Breast epithelium (tissue), 4 donors: ENCODE measurements at regions not wholly inside any gene's neighbourhood (a gene's known extent, or its start where the extent isn't known, plus 50 kb on each side); places are given as distances from the start of the nearest gene placed in this dataset.

Source experiments
- DNase-seq, 2 donors: peaks; one replicate each; pipeline ENCODE4 v3.0.0-alpha.2; 2019; ENCODE audit warnings: low spot score in 2 of 2
- H3K27ac ChIP-seq, 2 donors: fragments of 200-600 bp; sonication (generic) in 1 of 2; one replicate each; pipeline ENCODE4 v1.5.1; 2016 to 2019; ENCODE audit warnings: mild to moderate bottlenecking in 1 of 2
- H3K27me3 ChIP-seq, 2 donors: fragments of 200-600 bp; sonication (generic) in 1 of 2; one replicate each; pipeline versions ENCODE4 v1.5.1 to v1.6.0; 2017 to 2019; ENCODE audit warnings: control low read depth in 1 of 2, mild to moderate bottlenecking in 1 of 2
- H3K36me3 ChIP-seq: fragments of 200-600 bp; one replicate; pipeline ENCODE4 v1.5.1; 2019
- H3K4me1 ChIP-seq, 2 donors: fragments of 200-600 bp; sonication (generic); one replicate each; pipeline ENCODE4 v1.5.1; 2016 to 2019; ENCODE audit warnings: control low read depth in 1 of 2
- H3K4me3 ChIP-seq, 3 donors: fragments of 200-600 bp; sonication (generic); 1 replicate in 2 of 3; 2 replicates in 1 of 3; pipeline ENCODE4 v1.5.1; 2016 to 2019; ENCODE audit warnings: mild to moderate bottlenecking in 3 of 3, moderate library complexity in 2 of 3
- H3K9me3 ChIP-seq, 2 donors: fragments of 200-600 bp; sonication (generic) in 1 of 2; one replicate each; pipeline ENCODE4 v1.5.1; 2016 to 2019; ENCODE audit warnings: control low read depth in 1 of 2
- POLR2A ChIP-seq: fragments of 450-650 bp; IDR thresholded peaks from one replicate; pipeline ENCODE4 v1.6.1; 2016; ENCODE audit warnings: antibody characterized with exemption, mild to moderate bottlenecking, moderate library complexity
- POLR2AphosphoS5 ChIP-seq, 3 donors: sonication (generic); formaldehyde crosslinking; IDR thresholded peaks; one replicate each; pipeline ENCODE4 v1.6.1; 2017; ENCODE audit warnings: antibody characterized with exemption in 3 of 3
- intact Hi-C: fragments of 100-400 bp; cut with DNase I; formaldehyde crosslinking; loops from one replicate; pipeline ENCODE4 v1.15.1; 2023; ENCODE audit warnings: low total_unique reads
- TF ChIP-seq, protein P1 (sequence below), 3 donors: fragments of 450-650 bp; IDR thresholded peaks; one replicate each; pipeline ENCODE4 v1.5.1; 2016 to 2017; ENCODE audit warnings: antibody characterized with exemption in 3 of 3, mild to moderate bottlenecking in 3 of 3, moderate library complexity in 3 of 3

DNA sequence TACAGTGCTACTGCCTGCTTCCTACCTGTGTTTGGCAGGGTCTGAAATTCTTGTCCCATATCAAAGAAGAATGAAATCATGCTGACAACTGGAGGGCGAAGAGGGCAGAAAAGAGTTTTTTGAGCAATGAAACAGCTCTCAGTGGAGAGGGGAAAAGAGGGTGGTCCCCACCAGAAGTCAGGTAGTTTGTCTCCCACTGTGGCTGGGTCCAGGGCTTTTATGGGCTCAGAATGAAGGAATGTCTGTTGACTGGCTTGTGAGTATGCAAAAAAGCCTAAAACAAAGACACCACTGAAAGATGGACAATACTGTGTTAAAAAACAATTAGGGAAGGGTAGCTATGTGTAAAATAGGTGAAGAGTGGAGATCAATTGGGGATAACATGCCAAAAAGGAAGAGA is 115.0 kb downstream of the ADAM29 start:
- intact Hi-C loops: no loop called here
- Histone ChIP-seq H3K4me3 (no peak overlapping the region), H3K36me3 (no peaks in the 10 kb centered on the region), H3K27me3 (no peaks in the 10 kb centered on the region), H3K27ac (no peak overlapping the region), H3K4me1 (no peaks in the 10 kb centered on the region), H3K9me3 (peaks cover 4 to 12% of the 10 kb centered on the region in 2 donors)
- TF ChIP-seq POLR2AphosphoS5 (IDR thresholded peaks at IDR 0.05) (no peak), POLR2A (no peak)
- TF ChIP-seq, protein P1, sequence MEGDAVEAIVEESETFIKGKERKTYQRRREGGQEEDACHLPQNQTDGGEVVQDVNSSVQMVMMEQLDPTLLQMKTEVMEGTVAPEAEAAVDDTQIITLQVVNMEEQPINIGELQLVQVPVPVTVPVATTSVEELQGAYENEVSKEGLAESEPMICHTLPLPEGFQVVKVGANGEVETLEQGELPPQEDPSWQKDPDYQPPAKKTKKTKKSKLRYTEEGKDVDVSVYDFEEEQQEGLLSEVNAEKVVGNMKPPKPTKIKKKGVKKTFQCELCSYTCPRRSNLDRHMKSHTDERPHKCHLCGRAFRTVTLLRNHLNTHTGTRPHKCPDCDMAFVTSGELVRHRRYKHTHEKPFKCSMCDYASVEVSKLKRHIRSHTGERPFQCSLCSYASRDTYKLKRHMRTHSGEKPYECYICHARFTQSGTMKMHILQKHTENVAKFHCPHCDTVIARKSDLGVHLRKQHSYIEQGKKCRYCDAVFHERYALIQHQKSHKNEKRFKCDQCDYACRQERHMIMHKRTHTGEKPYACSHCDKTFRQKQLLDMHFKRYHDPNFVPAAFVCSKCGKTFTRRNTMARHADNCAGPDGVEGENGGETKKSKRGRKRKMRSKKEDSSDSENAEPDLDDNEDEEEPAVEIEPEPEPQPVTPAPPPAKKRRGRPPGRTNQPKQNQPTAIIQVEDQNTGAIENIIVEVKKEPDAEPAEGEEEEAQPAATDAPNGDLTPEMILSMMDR (IDR thresholded peaks at IDR 0.05): no peak
- DNase-seq: no peak

DNA sequence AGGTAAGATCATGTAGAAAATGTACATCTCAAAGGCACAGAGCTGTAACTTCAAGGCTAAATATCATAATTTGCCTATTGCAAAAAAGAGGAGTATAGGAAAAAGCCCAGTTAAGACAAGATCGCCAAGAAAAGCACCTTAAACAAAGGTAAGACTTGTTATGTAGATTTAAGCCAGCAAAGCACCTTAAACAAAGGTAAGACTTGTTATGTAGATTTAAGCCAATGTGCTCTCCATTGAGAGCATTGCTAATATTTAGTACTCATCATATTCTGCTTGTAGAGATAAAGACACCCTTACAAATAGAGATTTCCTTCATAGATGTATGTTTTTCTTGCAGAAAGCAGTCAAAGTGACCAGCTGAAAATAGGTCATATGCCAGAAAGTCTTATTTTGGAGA is 115.8 kb downstream of the ADAM29 start:
- TF ChIP-seq POLR2A (no peak), POLR2AphosphoS5 (IDR thresholded peaks at IDR 0.05) (no peak)
- TF ChIP-seq, protein P1 (IDR thresholded peaks at IDR 0.05): no peak
- intact Hi-C loops: no loop called here
- no peaks in the 10 kb centered on the region for H3K27me3 ChIP-seq
- H3K9me3 ChIP-seq: peaks cover 4 to 12% of the 10 kb centered on the region in 2 donors
- H3K4me3 ChIP-seq: no peak overlapping the region
- DNase-seq: no peak
- no peaks in the 10 kb centered on the region for H3K36me3 ChIP-seq
- no peaks in the 10 kb centered on the region for H3K4me1 ChIP-seq
- no peak overlapping the region for H3K27ac ChIP-seq

DNA sequence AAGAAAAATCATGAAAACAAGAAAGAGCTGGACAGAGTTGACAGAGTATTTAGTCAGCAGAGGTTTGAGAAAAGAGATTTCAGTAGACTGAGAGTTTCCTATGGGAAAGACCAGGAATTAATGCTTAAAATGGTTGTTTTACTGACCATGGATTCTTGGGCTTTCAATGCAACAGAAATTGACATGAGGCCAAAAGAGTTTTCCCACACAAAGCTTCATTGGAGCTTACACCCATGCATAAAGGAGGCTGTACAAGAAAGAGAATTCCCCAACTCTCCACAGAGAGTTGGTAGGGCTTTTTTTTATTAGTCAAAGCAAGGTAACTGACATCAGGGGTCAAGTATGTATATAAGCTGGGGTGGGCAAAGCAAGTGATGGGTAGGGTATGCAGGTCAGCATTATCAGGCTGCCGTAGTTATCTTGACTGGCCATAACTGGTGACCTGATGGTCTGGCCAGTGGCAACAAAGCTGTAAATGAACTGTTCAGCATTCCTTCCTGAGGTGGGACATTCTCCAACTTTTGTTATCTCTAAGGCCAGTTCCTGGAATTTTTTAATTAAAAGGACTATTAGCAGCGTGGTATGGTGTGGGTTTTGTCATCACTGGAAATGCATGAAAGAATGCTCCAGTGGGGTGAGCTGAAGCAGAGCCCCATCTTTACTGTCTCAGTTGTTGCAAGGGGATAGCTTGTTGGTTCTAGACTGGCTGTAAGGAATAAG is 117.0 kb downstream of the ADAM29 start:
- no peak overlapping the region for H3K4me3 ChIP-seq
- no peak overlapping the region for H3K27ac ChIP-seq
- no peaks in the 10 kb centered on the region for H3K27me3 ChIP-seq
- TF ChIP-seq, protein P1 (IDR thresholded peaks at IDR 0.05): no peak
- TF ChIP-seq POLR2AphosphoS5 (IDR thresholded peaks at IDR 0.05) (no peak), POLR2A (no peak)
- DNase-seq: no peak
- peaks cover 4 to 12% of the 10 kb centered on the region in 2 donors for H3K9me3 ChIP-seq
- intact Hi-C loops: no loop called here
- no peaks in the 10 kb centered on the region for H3K4me1 ChIP-seq
- no peaks in the 10 kb centered on the region for H3K36me3 ChIP-seq

DNA sequence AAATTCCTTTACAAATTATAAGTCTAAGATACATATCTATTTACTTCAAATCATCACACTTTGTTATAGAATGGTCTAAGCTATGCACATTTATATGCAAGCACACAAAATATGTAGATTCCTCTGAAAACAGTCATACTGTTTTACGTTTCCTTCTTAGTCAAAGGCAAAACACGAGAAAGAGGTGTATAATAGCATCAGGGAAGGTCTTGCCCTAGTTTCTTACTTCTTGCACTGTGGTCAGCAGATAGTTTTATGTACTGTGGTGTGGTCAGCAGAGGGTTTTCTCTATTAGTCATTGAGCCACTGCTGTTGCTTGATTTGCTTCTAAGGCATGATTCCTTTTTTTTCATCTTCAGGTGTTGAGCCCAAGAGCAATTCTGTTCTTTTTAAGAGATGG is 117.7 kb downstream of the ADAM29 start:
- DNase-seq: no peak
- Histone ChIP-seq H3K36me3 (no peaks in the 10 kb centered on the region), H3K27ac (no peak overlapping the region), H3K4me3 (no peak overlapping the region), H3K27me3 (no peaks in the 10 kb centered on the region), H3K9me3 (peaks cover 4 to 12% of the 10 kb centered on the region in 2 donors), H3K4me1 (no peaks in the 10 kb centered on the region)
- TF ChIP-seq POLR2AphosphoS5 (IDR thresholded peaks at IDR 0.05) (no peak), POLR2A (no peak)
- TF ChIP-seq, protein P1 (IDR thresholded peaks at IDR 0.05): no peak
- intact Hi-C loops: no loop called here

DNA sequence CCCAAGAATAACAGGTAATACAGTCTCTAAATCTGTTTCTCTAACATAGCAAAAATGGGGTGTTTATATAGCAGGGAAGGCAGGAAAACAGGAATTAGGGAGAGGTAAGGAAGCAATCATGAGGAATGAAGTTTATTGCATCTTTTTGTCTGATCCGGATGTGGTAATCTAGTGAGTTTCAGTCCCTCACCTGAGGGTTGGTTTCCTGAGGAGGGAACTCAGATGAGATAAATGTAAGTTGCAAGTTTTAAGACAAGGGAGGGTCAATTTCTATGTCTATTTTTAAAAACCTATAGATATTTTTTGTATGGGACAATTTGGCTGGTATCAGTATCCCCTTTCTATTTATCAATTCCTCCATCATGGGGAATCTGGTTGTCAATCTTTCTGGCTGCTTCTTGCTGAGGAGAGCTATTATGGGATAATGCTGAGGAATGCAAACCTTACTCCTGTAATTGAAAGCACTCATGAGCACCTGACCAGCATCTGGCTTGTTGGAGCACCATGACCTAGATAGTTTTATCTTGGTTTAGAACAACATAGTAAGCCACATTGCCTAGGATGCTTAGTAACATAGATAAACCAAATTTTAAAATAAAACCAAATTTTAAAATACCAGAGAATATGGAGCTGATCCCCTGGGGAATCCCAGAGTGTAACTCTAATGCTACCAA is 130.1 kb downstream of the ADAM29 start:
- intact Hi-C loops: no loop called here
- Histone ChIP-seq H3K27ac (no peak overlapping the region), H3K9me3 (peaks cover 8% of the 10 kb centered on the region in 2 donors), H3K4me1 (no peaks in the 10 kb centered on the region), H3K27me3 (no peaks in the 10 kb centered on the region), H3K36me3 (no peaks in the 10 kb centered on the region), H3K4me3 (no peak overlapping the region)
- no peak for DNase-seq
- TF ChIP-seq POLR2AphosphoS5 (IDR thresholded peaks at IDR 0.05): no peak
- TF ChIP-seq POLR2A: no peak
- TF ChIP-seq, protein P1 (IDR thresholded peaks at IDR 0.05): no peak
